IMR-90 (cell line): ENCODE measurements at regions not wholly inside any gene's neighbourhood (a gene's known extent, or its start where the extent isn't known, plus 50 kb on each side); places are given as distances from the start of the nearest gene placed in this dataset.

Source experiments
- ATAC-seq: fragments of 200-7000 bp; cut with Tn5 transposase; 2 replicates; pipeline ENCODE4 v1.9.1; 2020; ENCODE audit warnings: low read depth, mild to moderate bottlenecking, moderate library complexity
- BruUV-seq: library from RNA; stranded (reverse); fragments of 400-500 nt; replicated peaks from 2 replicates; lab custom pipeline; 2021; lab: Mats Ljungman, UMichigan
- CTCF ChIA-PET: fragments of 300-600 bp; formaldehyde crosslinking; extraction: SDS; loops from one replicate; lab custom pipeline; 2021; ENCODE audit warnings: antibody characterized with exemption; lab: Yijun Ruan, JAX
- POLR2A ChIA-PET: fragments of 300-600 bp; sonication (Branson Sonifier 250); formaldehyde crosslinking; loops from one replicate; lab custom pipeline; 2022; ENCODE audit warnings: antibody characterized with exemption; ENCODE audit not compliant: unreplicated experiment; lab: Charles Lee
- DNase-seq: peaks from one replicate; pipeline ENCODE4 v3.0.0; 2013
- H2AFZ ChIP-seq: replicated peaks from 2 replicates; pipeline ENCODE3; 2013; ENCODE audit warnings: low read length, mild to moderate bottlenecking; ENCODE audit not compliant: poor library complexity
- H2AK5ac ChIP-seq: 2 replicates; pipeline ENCODE4 v1.6.1; 2013; ENCODE audit warnings: low read depth, low read length, inconsistent platforms
- H2AK9ac ChIP-seq: replicated peaks from 2 replicates; pipeline ENCODE3; 2013; ENCODE audit warnings: mild to moderate bottlenecking, low read depth, low read length, moderate library complexity; ENCODE audit not compliant: poor library complexity
- H2BK120ac ChIP-seq: 2 replicates; pipeline ENCODE4 v1.6.1; 2013; ENCODE audit warnings: low read depth, low read length, inconsistent platforms
- H2BK15ac ChIP-seq: 3 replicates; pipeline ENCODE4 v1.6.1; 2013; ENCODE audit warnings: low read depth, low read length, inconsistent platforms
- H2BK20ac ChIP-seq: 2 replicates; pipeline ENCODE4 v1.6.1; 2013; ENCODE audit warnings: low read depth, mild to moderate bottlenecking, inconsistent platforms, low read length, moderate library complexity
- H2BK5ac ChIP-seq: 2 replicates; pipeline ENCODE4 v1.6.1; 2013; ENCODE audit warnings: mild to moderate bottlenecking, low read depth, low read length, inconsistent platforms; ENCODE audit not compliant: poor library complexity, severe bottlenecking
- H3K14ac ChIP-seq: replicated peaks from 2 replicates; pipeline ENCODE4 v1.6.1; 2013; ENCODE audit warnings: low read depth, low read length, inconsistent platforms
- H3K18ac ChIP-seq: 2 replicates; pipeline ENCODE4 v1.6.1; 2013; ENCODE audit warnings: low read depth, low read length, control low read depth
- H3K23ac ChIP-seq: 2 replicates; pipeline ENCODE4 v1.6.1; 2013; ENCODE audit warnings: low read depth, low read length, inconsistent platforms
- H3K27ac ChIP-seq: 2 replicates; pipeline ENCODE4 v1.5.1; 2013; ENCODE audit warnings: mild to moderate bottlenecking, control low read depth, low read length; ENCODE audit not compliant: insufficient read depth
- H3K27me3 ChIP-seq: 2 replicates; pipeline ENCODE4 v1.6.1; 2013; ENCODE audit warnings: low read length; ENCODE audit not compliant: control insufficient read depth, insufficient read depth
- H3K36me3 ChIP-seq: 2 replicates; pipeline ENCODE4 v1.6.1; 2013; ENCODE audit warnings: low read length, mixed read lengths; ENCODE audit not compliant: control insufficient read depth, insufficient read depth
- H3K4ac ChIP-seq: 2 replicates; pipeline ENCODE4 v1.6.1; 2013; ENCODE audit warnings: low read depth, low read length, inconsistent platforms
- H3K4me1 ChIP-seq: 2 replicates; pipeline ENCODE4 v1.6.1; 2013; ENCODE audit warnings: low read length, mixed read lengths; ENCODE audit not compliant: control insufficient read depth, insufficient read depth
- H3K4me2 ChIP-seq: 2 replicates; pipeline ENCODE4 v1.6.1; 2013; ENCODE audit warnings: low read depth, mild to moderate bottlenecking, control low read depth, low read length, moderate library complexity
- H3K4me3 ChIP-seq: 2 replicates; pipeline ENCODE4 v1.5.1; 2013; ENCODE audit warnings: low read depth, mild to moderate bottlenecking, control low read depth, low read length, moderate library complexity; ENCODE audit not compliant: insufficient read depth
- H3K56ac ChIP-seq: 2 replicates; pipeline ENCODE4 v1.6.1; 2013; ENCODE audit warnings: low read length, inconsistent platforms; ENCODE audit not compliant: insufficient read depth; ENCODE audit errors: extremely low read depth
- H3K79me1 ChIP-seq, 2 experiments: 2 replicates each; pipeline ENCODE4 v1.6.1; 2013; ENCODE audit warnings: low read length in 2 of 2, inconsistent platforms in 1 of 2, low read depth in 1 of 2
- H3K9ac ChIP-seq: 2 replicates; pipeline ENCODE4 v1.6.1; 2013; ENCODE audit warnings: low read depth, low read length, control low read depth
- H3K9me1 ChIP-seq: 2 replicates; pipeline ENCODE4 v1.6.1; 2013; ENCODE audit warnings: low read length, inconsistent platforms; ENCODE audit not compliant: insufficient read depth
- H3K9me3 ChIP-seq: 2 replicates; pipeline ENCODE4 v1.6.1; 2013; ENCODE audit warnings: low read length; ENCODE audit not compliant: control insufficient read depth, insufficient read depth
- H4K20me1 ChIP-seq: 2 replicates; pipeline ENCODE4 v1.6.1; 2013; ENCODE audit warnings: low read length, inconsistent platforms; ENCODE audit not compliant: insufficient read depth
- H4K5ac ChIP-seq: 2 replicates; pipeline ENCODE4 v1.6.1; 2013; ENCODE audit warnings: mild to moderate bottlenecking, low read depth, low read length, control low read depth
- H4K8ac ChIP-seq, 2 experiments: 2 replicates each; pipeline ENCODE4 v1.6.1; 2013; ENCODE audit warnings: low read depth in 2 of 2, low read length in 2 of 2, control low read depth in 1 of 2, inconsistent platforms in 1 of 2
- H4K91ac ChIP-seq: 2 replicates; pipeline ENCODE4 v1.6.1; 2013; ENCODE audit warnings: low read depth, low read length, inconsistent platforms; ENCODE audit not compliant: insufficient read depth
- BHLHE40 ChIP-seq: fragments of 150-350 bp; IDR thresholded peaks from 2 replicates; pipeline ENCODE4 v1.6.1; 2016; ENCODE audit warnings: mild to moderate bottlenecking, low read depth, low read length
- CEBPB ChIP-seq: IDR thresholded peaks from 2 replicates; pipeline ENCODE4 v1.6.1; 2012; ENCODE audit warnings: low read depth, low read length, improper control_type of control experiment
- CTCF ChIP-seq: conservative IDR thresholded peaks from 2 replicates; pipeline ENCODE4 v1.5.1; 2012; ENCODE audit warnings: mild to moderate bottlenecking, low read depth, low read length, improper control_type of control experiment
- ELK1 ChIP-seq: fragments of 150-350 bp; IDR thresholded peaks from 2 replicates; pipeline ENCODE4 v1.6.1; 2016; ENCODE audit warnings: low read depth, mild to moderate bottlenecking, low read length, moderate library complexity, borderline replicate concordance
- FOS ChIP-seq: fragments of 150-350 bp; IDR thresholded peaks from 2 replicates; pipeline ENCODE4 v1.6.1; 2016; ENCODE audit warnings: low read depth, low read length
- MAFK ChIP-seq: IDR thresholded peaks from 2 replicates; pipeline ENCODE4 v1.6.1; 2012; ENCODE audit warnings: low read depth, low read length, improper control_type of control experiment
- MAZ ChIP-seq: IDR thresholded peaks from 2 replicates; pipeline ENCODE4 v1.6.1; 2012; ENCODE audit warnings: low read depth, mild to moderate bottlenecking, low read length, improper control_type of control experiment, moderate library complexity, borderline replicate concordance
- MXI1 ChIP-seq: IDR thresholded peaks from 2 replicates; pipeline ENCODE4 v1.6.1; 2012; ENCODE audit warnings: low read depth, mild to moderate bottlenecking, low read length, moderate library complexity, borderline replicate concordance
- NFE2L2 ChIP-seq: fragments of 150-350 bp; IDR thresholded peaks from 2 replicates; pipeline ENCODE4 v1.6.1; 2016; ENCODE audit warnings: low read depth, mild to moderate bottlenecking, low read length
- POLR2A ChIP-seq: IDR thresholded peaks from 2 replicates; pipeline ENCODE4 v1.6.1; 2012; ENCODE audit warnings: mild to moderate bottlenecking, low read depth, low read length
- RAD21 ChIP-seq: IDR thresholded peaks from 2 replicates; pipeline ENCODE4 v1.6.1; 2012; ENCODE audit warnings: low read length, improper control_type of control experiment
- RCOR1 ChIP-seq: IDR thresholded peaks from 2 replicates; pipeline ENCODE4 v1.6.1; 2012; ENCODE audit warnings: mild to moderate bottlenecking, low read length, improper control_type of control experiment; ENCODE audit not compliant: insufficient replicate concordance
- RFX5 ChIP-seq: IDR thresholded peaks from 2 replicates; pipeline ENCODE4 v1.8.0; 2012; ENCODE audit warnings: low read depth, mild to moderate bottlenecking, low read length, moderate library complexity
- SMC3 ChIP-seq: fragments of 150-350 bp; IDR thresholded peaks from 2 replicates; pipeline ENCODE4 v1.6.1; 2016; ENCODE audit warnings: low read depth, mild to moderate bottlenecking, antibody characterized with exemption, low read length, moderate library complexity
- USF2 ChIP-seq: fragments of 150-350 bp; IDR thresholded peaks from 2 replicates; pipeline ENCODE4 v1.6.1; 2017; ENCODE audit warnings: mild to moderate bottlenecking, antibody characterized with exemption, low read length, low read depth
- WGBS, 2 experiments: methylation state at CpG; one replicate each; pipeline versions ENCODE4 v1.1.5 to v1.1.7; 2013; ENCODE audit warnings: missing lambda C conversion rate in 2 of 2; ENCODE audit not compliant: insufficient read length in 1 of 2; ENCODE audit errors: extremely low coverage in 2 of 2; 5-methylcytosine and 5-hydroxymethylcytosine counted together
- dilution Hi-C: fragments of 300-500 bp; cut with HindIII; formaldehyde crosslinking; loops from one replicate; pipeline ENCODE4 v1.14.3; 2018; ENCODE audit warnings: low sequenced_read_pairs; ENCODE audit not compliant: unreplicated experiment
- in situ Hi-C: fragments of 300-500 bp; cut with MboI; formaldehyde crosslinking; loops from 3 replicates; pipeline ENCODE4 v1.14.3; 2019; ENCODE audit warnings: low sequenced_read_pairs, inconsistent platforms, mixed read lengths
- intact Hi-C: fragments of 100-400 bp; cut with micrococcal nuclease; formaldehyde crosslinking; loops from 2 replicates; pipeline ENCODE4 v1.10.0; 2022

- H2BK20ac ChIP-seq = no peak overlapping the region
- H4K5ac ChIP-seq = no peak overlapping the region
- ChIA-PET CTCF (no interaction called here), POLR2A (no interaction called here)
- WGBS, 2 experiments = 50% methylated on average over 1 of the region's 3 CpGs; no CpG with 5 or more reads in 1 of the 2 experiments
- H3K27me3 ChIP-seq = no peaks in the 10 kb centered on the region
- no peak for ATAC-seq
- no TSS peak for BruUV-seq
- H2AK5ac ChIP-seq = no peak overlapping the region
- H4K20me1 ChIP-seq = no peaks in the 10 kb centered on the region
- no peak overlapping the region for H3K4ac ChIP-seq
- no peak overlapping the region for H4K8ac ChIP-seq
- H2BK5ac ChIP-seq = no peak overlapping the region
- no peak overlapping the region for H2AFZ ChIP-seq
- no peak overlapping the region for H3K56ac ChIP-seq
- H3K79me1 ChIP-seq = no peaks in the 10 kb centered on the region
- no peak overlapping the region for H3K4me2 ChIP-seq
- no peak overlapping the region for H2BK120ac ChIP-seq
- H2AK9ac ChIP-seq = no peak overlapping the region
- no peaks in the 10 kb centered on the region for H3K4me1 ChIP-seq
- H3K9me1 ChIP-seq = no peaks in the 10 kb centered on the region
- peaks cover 42% of the 10 kb centered on the region for H3K9me3 ChIP-seq
- no peak overlapping the region for H2BK15ac ChIP-seq
- dilution Hi-C loops = no loop called here
- in situ Hi-C loops = no loop called here
- no peak overlapping the region for H4K91ac ChIP-seq
- no peak overlapping the region for H3K4me3 ChIP-seq
- H3K23ac ChIP-seq = no peak overlapping the region
- H3K9ac ChIP-seq = no peak overlapping the region
- no peak overlapping the region for H3K14ac ChIP-seq
- no peak overlapping the region for H3K27ac ChIP-seq
- intact Hi-C loops = no loop called here
- DNase-seq = no peak
- H3K36me3 ChIP-seq = no peaks in the 10 kb centered on the region
- H3K18ac ChIP-seq = no peak overlapping the region
- TF ChIP-seq CTCF = no peak
- TF ChIP-seq SMC3 = no peak
- TF ChIP-seq MAZ = no peak
- no peak for TF ChIP-seq MXI1
- TF ChIP-seq NFE2L2 = no peak
- TF ChIP-seq FOS = no peak
- no peak for TF ChIP-seq RFX5
- TF ChIP-seq BHLHE40 = no peak
- TF ChIP-seq CEBPB = no peak
- TF ChIP-seq MAFK = no peak
- no peak for TF ChIP-seq ELK1
- no peak for TF ChIP-seq RAD21
- TF ChIP-seq USF2 = no peak
- no peak for TF ChIP-seq POLR2A
- TF ChIP-seq RCOR1 = no peak
These were observed 201.5 kb upstream of the GPR26 start for GRCh38 chr10:123464430-123465323.
